BJ (cell line): ENCODE measurements at regions not wholly inside any gene's neighbourhood (a gene's known extent, or its start where the extent isn't known, plus 50 kb on each side); places are given as distances from the start of the nearest gene placed in this dataset.

Experiments used
- CTCF ChIA-PET: fragments of 350-600 bp; formaldehyde crosslinking; extraction: SDS; loops from one replicate; lab custom pipeline; 2021; ENCODE audit warnings: antibody characterized with exemption, inconsistent platforms; lab: Yijun Ruan, JAX
- POLR2A ChIA-PET: fragments of 300-600 bp; sonication (Branson Sonifier 250); formaldehyde crosslinking; extraction: SDS; loops from one replicate; lab custom pipeline; 2021; ENCODE audit warnings: antibody characterized with exemption; lab: Charles Lee
- DNase-seq: peaks from one replicate; pipeline ENCODE4 v3.0.0-alpha.2; 2011; ENCODE audit warnings: low read depth
- H3K27me3 ChIP-seq: 2 replicates; pipeline ENCODE4 v1.6.0; 2011; ENCODE audit warnings: low read length; ENCODE audit not compliant: control insufficient read depth, insufficient read depth
- H3K36me3 ChIP-seq: 2 replicates; pipeline ENCODE4 v1.5.1; 2011; ENCODE audit warnings: low read length; ENCODE audit not compliant: control insufficient read depth, insufficient read depth
- H3K4me3 ChIP-seq: 2 replicates; pipeline ENCODE4 v1.5.1; 2011; ENCODE audit warnings: low read depth, mild to moderate bottlenecking, control low read depth, low read length
- CTCF ChIP-seq: IDR thresholded peaks from 2 replicates; pipeline ENCODE4 v1.5.1; 2011; ENCODE audit warnings: low read depth, mild to moderate bottlenecking, control low read depth, inconsistent platforms, low read length, moderate library complexity; ENCODE audit not compliant: insufficient read depth

- ChIA-PET POLR2A (no interaction called here), CTCF (interaction anchor here (1.4 kb wide), 1 partner anchor 11 kb away, joined by 3 read pairs; no protein-coding TSS in a partner anchor)
- Histone ChIP-seq H3K4me3 (no peak overlapping the region), H3K36me3 (no peaks in the 10 kb centered on the region), H3K27me3 (peaks cover 19% of the 10 kb centered on the region)
- TF ChIP-seq CTCF: no peak
- DNase-seq: no peak
Measured at GRCh38 chr10:100612601-100613595, 77.2 kb downstream of the HIF1AN start.

- TF ChIP-seq CTCF: no peak
- H3K4me3 ChIP-seq: no peak overlapping the region
- no peak for DNase-seq
- POLR2A ChIA-PET: no interaction called here
- CTCF ChIA-PET: interaction anchor here (0.7 kb wide), 1 partner anchor 390 kb away, joined by 3 read pairs; no protein-coding TSS in a partner anchor
- H3K27me3 ChIP-seq: peaks cover 22% of the 10 kb centered on the region
- H3K36me3 ChIP-seq: no peaks in the 10 kb centered on the region
Measured at GRCh38 chr10:100613846-100614245, 78.1 kb downstream of the HIF1AN start.

- H3K27me3 ChIP-seq: peaks cover 25% of the 10 kb centered on the region
- CTCF ChIA-PET: no interaction called here
- TF ChIP-seq CTCF: no peak
- POLR2A ChIA-PET: no interaction called here
- H3K4me3 ChIP-seq: no peak overlapping the region
- DNase-seq: no peak
- H3K36me3 ChIP-seq: no peaks in the 10 kb centered on the region
Measured at GRCh38 chr10:100614429-100615095, 78.8 kb downstream of the HIF1AN start.

- DNase-seq: no peak
- ChIA-PET POLR2A (no interaction called here), CTCF (interaction anchor here (2.0 kb wide), 1 partner anchor 21 kb away, joined by 5 read pairs; no protein-coding TSS in a partner anchor)
- Histone ChIP-seq H3K36me3 (no peaks in the 10 kb centered on the region), H3K4me3 (no peak overlapping the region), H3K27me3 (peaks cover 26% of the 10 kb centered on the region)
- no peak for TF ChIP-seq CTCF
Measured at GRCh38 chr10:100615241-100615640, 79.5 kb downstream of the HIF1AN start.

- Histone ChIP-seq H3K4me3 (no peak overlapping the region), H3K36me3 (no peaks in the 10 kb centered on the region), H3K27me3 (peaks cover 32% of the 10 kb centered on the region)
- ChIA-PET CTCF (interaction anchor here (2.0 kb wide), 1 partner anchor 21 kb away, joined by 5 read pairs; no protein-coding TSS in a partner anchor), POLR2A (no interaction called here)
- DNase-seq: no peak
- no peak for TF ChIP-seq CTCF
Measured at GRCh38 chr10:100615908-100616307, 80.2 kb downstream of the HIF1AN start.
